SU-DHL-6 (cell line): ENCODE measurements at regions not wholly inside any gene's neighbourhood (a gene's known extent, or its start where the extent isn't known, plus 50 kb on each side); places are given as distances from the start of the nearest gene placed in this dataset.

Experiments used
- H2AFZ ChIP-seq: fragments of 200-600 bp; sonication (generic); 2 replicates; pipeline ENCODE4 v1.6.1; 2014; ENCODE audit warnings: low read depth, mild to moderate bottlenecking, moderate library complexity, mixed read lengths, antibody characterized with exemption, low read length; ENCODE audit not compliant: severe bottlenecking
- H3F3A ChIP-seq: fragments of 200-600 bp; shearing (Covaris generic); 2 replicates; pipeline ENCODE4 v1.6.0; 2016; ENCODE audit warnings: antibody characterized with exemption, mild to moderate bottlenecking; ENCODE audit not compliant: insufficient read depth
- H3K27ac ChIP-seq: fragments of 200-600 bp; sonication (generic); 2 replicates; pipeline ENCODE4 v1.5.1; 2016; ENCODE audit warnings: low read depth, mild to moderate bottlenecking, low read length, moderate library complexity, mixed read lengths
- H3K27me3 ChIP-seq: fragments of 200-600 bp; sonication (generic), shearing (Covaris generic); 2 replicates; pipeline ENCODE4 v1.6.0; 2014; ENCODE audit warnings: mild to moderate bottlenecking, low read length
- H3K36me3 ChIP-seq: fragments of 200-600 bp; sonication (generic); 2 replicates; pipeline ENCODE4 v1.6.1; 2014; ENCODE audit warnings: mild to moderate bottlenecking, low read length, mixed read lengths
- H3K4me2 ChIP-seq: fragments of 300-600, 200-600 bp; shearing (Covaris generic), sonication (generic); 2 replicates; pipeline ENCODE4 v1.6.0; 2014; ENCODE audit warnings: low read length, low read depth, mild to moderate bottlenecking; ENCODE audit not compliant: poor library complexity, severe bottlenecking
- H3K4me3 ChIP-seq: fragments of 200-600 bp; sonication (generic); 2 replicates; pipeline ENCODE4 v1.5.1; 2014; ENCODE audit warnings: antibody characterized with exemption, low read length, mild to moderate bottlenecking, mixed read lengths; ENCODE audit not compliant: insufficient read depth, poor library complexity, severe bottlenecking
- H3K79me2 ChIP-seq: fragments of 200-600 bp; sonication (generic); 2 replicates; pipeline ENCODE4 v1.6.1; 2014; ENCODE audit warnings: mild to moderate bottlenecking, low read length, moderate library complexity; ENCODE audit not compliant: insufficient read depth
- H3K9ac ChIP-seq: fragments of 200-600 bp; sonication (generic); 2 replicates; pipeline ENCODE4 v1.7.0; 2014; ENCODE audit warnings: mild to moderate bottlenecking, low read length
- H3K9me2 ChIP-seq: fragments of 200-600 bp; sonication (generic); replicated peaks from 2 replicates; pipeline ENCODE4 v1.6.1; 2014; ENCODE audit warnings: low read length; ENCODE audit not compliant: insufficient read depth
- H3K9me3 ChIP-seq: fragments of 200-600 bp; sonication (generic); 2 replicates; pipeline ENCODE4 v1.6.1; 2014; ENCODE audit warnings: low read length, mixed read lengths; ENCODE audit not compliant: insufficient read depth
- H4K20me1 ChIP-seq: fragments of 200-600 bp; sonication (generic); 2 replicates; pipeline ENCODE4 v1.6.1; 2014; ENCODE audit warnings: low read depth, mild to moderate bottlenecking, antibody characterized with exemption, low read length, moderate library complexity, mixed read lengths
- CTCF ChIP-seq: fragments of 200-600 bp; sonication (generic); IDR thresholded peaks from one replicate; pipeline ENCODE4 v1.5.1; 2017; ENCODE audit warnings: antibody characterized with exemption, mild to moderate bottlenecking, low read length, moderate library complexity; ENCODE audit not compliant: insufficient read depth, poor library complexity, severe bottlenecking
- EZH2phosphoT487 ChIP-seq: fragments of 200-600 bp; sonication (generic), shearing (Covaris generic); conservative IDR thresholded peaks from 2 replicates; pipeline ENCODE4 v1.6.1; 2018; ENCODE audit warnings: mild to moderate bottlenecking, antibody characterized with exemption, low read length, moderate library complexity, mixed read lengths

- H3K27me3 ChIP-seq: no peaks in the 10 kb centered on the region
- H3K27ac ChIP-seq: no peak overlapping the region
- H3F3A ChIP-seq: no peaks in the 10 kb centered on the region
- TF ChIP-seq EZH2phosphoT487 (no peak), CTCF (no peak)
- H3K9me3 ChIP-seq: no peaks in the 10 kb centered on the region
- H2AFZ ChIP-seq: no peak overlapping the region
- no peaks in the 10 kb centered on the region for H3K79me2 ChIP-seq
- H4K20me1 ChIP-seq: no peaks in the 10 kb centered on the region
- H3K9me2 ChIP-seq: no peaks in the 10 kb centered on the region
- no peak overlapping the region for H3K4me3 ChIP-seq
- no peaks in the 10 kb centered on the region for H3K36me3 ChIP-seq
- H3K4me2 ChIP-seq: no peak overlapping the region
- H3K9ac ChIP-seq: no peak overlapping the region
Measured at GRCh38 chr13:58804832-58805231, 1173.3 kb downstream of the PCDH17 start.

DNA sequence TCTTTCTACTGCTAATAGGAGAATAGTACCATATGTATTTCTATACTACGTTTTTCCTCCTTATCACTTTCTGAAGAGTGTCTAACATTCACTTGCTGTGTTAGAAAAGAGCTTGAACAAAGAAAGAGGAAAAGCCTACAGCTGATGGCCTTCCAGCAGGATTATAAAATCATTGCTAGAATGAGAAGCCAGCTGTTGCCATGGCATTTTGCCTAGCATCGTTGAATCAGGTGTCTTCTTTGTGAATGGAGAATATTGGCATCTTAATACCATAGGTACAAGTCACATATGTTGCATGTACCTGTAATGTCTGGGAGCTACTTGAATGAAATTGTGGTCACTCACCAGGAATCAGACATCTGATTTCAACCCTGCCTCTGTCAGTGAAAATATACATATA lies 1174.9 kb downstream of the PCDH17 start:
- Histone ChIP-seq H3K36me3 (no peaks in the 10 kb centered on the region), H3F3A (no peaks in the 10 kb centered on the region), H3K79me2 (no peaks in the 10 kb centered on the region), H3K9me3 (no peaks in the 10 kb centered on the region), H3K9ac (no peak overlapping the region), H3K4me2 (no peak overlapping the region), H3K4me3 (no peak overlapping the region), H4K20me1 (no peaks in the 10 kb centered on the region), H3K27me3 (no peaks in the 10 kb centered on the region), H2AFZ (no peak overlapping the region), H3K9me2 (no peaks in the 10 kb centered on the region), H3K27ac (no peak overlapping the region)
- no peak for TF ChIP-seq CTCF
- TF ChIP-seq EZH2phosphoT487: no peak

DNA sequence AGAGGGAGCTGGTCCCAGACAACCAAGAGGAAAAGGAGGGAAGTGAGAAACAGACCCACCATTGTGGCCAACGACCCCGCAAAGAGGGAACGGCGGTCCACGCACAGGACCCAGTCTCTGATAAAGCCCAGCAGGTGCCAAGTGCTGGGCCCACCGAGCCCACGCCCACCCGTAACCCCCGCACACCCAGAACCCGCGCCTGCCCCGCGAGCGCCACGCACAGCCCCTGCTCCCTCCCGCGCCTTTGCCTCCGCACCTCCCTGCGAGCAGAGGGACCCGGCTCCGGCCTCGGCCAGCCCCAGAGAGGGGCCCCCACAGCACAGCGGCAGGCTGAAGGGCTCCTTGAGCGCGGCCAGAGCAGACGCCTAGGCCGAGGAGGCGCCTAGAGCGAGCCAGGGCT lies 1192.2 kb downstream of the PCDH17 start:
- H3K79me2 ChIP-seq: no peaks in the 10 kb centered on the region
- H3K27me3 ChIP-seq: no peaks in the 10 kb centered on the region
- H3K9me2 ChIP-seq: no peaks in the 10 kb centered on the region
- no peaks in the 10 kb centered on the region for H4K20me1 ChIP-seq
- no peaks in the 10 kb centered on the region for H3K36me3 ChIP-seq
- H2AFZ ChIP-seq: peak overlapping the region; percentile 34
- no peaks in the 10 kb centered on the region for H3K9me3 ChIP-seq
- no peak overlapping the region for H3K9ac ChIP-seq
- TF ChIP-seq CTCF (no peak), EZH2phosphoT487 (no peak)
- no peak overlapping the region for H3K4me3 ChIP-seq
- no peak overlapping the region for H3K4me2 ChIP-seq
- H3K27ac ChIP-seq: no peak overlapping the region
- H3F3A ChIP-seq: no peaks in the 10 kb centered on the region

GRCh38 chr13:58827904-58828303 lies 1196.4 kb downstream of the PCDH17 start:
- Histone ChIP-seq H3K9me3 (no peaks in the 10 kb centered on the region), H3K4me3 (no peak overlapping the region), H3K27ac (no peak overlapping the region), H3K9ac (no peak overlapping the region), H2AFZ (no peak overlapping the region), H3F3A (no peaks in the 10 kb centered on the region), H3K36me3 (no peaks in the 10 kb centered on the region), H3K4me2 (no peak overlapping the region), H3K27me3 (no peaks in the 10 kb centered on the region), H3K9me2 (no peaks in the 10 kb centered on the region), H3K79me2 (no peaks in the 10 kb centered on the region), H4K20me1 (no peaks in the 10 kb centered on the region)
- no peak for TF ChIP-seq EZH2phosphoT487
- no peak for TF ChIP-seq CTCF
